ENCODE measurements at regions not wholly inside any gene's neighbourhood (a gene's known extent, or its start where the extent isn't known, plus 50 kb on each side); places are given as distances from the start of the nearest gene placed in this dataset.
"Not testable (repeated sequence)": the region's sequence is repeated elsewhere in the genome, so short reads cannot be mapped to it uniquely, and the experiment has no call there.

- DNase-seq (ENCODE audit: low spot score), result no peak
Measured at GRCh38 chrX:65971151-65971550, 68.7 kb downstream of the VSIG4 start.

GRCh38 chrX:65967159-65967558, 72.7 kb downstream of the VSIG4 start:
- DNase-seq (ENCODE audit: low spot score), result not testable (repeated sequence)

GRCh38 chrX:65961714-65962113, 78.2 kb downstream of the VSIG4 start:
- DNase-seq (ENCODE audit: low spot score), result no peak

GRCh38 chrX:65948103-65948502, 91.8 kb downstream of the VSIG4 start:
- no peak for DNase-seq (ENCODE audit: low spot score)

DNA sequence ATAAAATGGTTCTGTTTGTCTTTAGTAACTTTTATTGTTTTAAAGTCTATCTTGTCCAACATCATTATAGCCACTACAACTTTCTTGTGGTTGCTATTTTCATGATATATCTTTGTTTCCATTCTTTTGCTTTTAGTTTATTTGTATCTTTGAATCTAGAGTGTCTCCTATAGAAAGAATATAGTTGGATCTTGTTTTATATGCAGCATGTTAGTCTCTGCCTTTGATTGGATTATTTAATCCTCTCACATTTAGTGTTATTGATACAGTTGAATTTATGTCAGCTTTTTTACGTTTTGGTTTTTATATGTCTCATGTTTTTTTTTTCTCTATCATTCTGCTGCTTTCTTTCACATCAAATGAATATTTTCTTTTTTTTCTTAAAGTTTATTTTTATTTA, 98.1 kb downstream of the VSIG4 start:
- DNase-seq (ENCODE audit: low spot score), result no peak

DNA sequence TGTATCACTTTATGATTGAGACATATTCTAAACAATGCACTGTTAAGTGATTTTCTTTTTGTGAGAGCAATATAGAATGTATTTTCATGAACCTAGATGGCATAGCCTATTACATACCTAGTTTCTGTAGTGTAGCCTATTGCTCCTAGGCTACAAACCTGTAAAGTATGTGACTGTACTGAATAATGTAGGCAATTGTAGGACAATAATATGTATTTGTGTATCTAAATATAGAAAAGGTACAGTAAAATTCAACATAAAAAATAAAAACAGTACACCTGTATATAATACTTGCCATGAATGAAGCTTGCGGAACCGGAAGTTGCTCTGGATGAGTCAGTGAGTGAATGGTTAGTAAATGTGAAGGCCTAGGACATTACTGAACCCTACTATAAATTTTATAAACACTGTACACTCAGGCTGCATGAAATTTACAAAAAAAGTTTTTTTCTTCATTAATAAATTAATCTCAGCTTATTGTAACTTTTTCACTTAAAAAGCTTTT, 106.7 kb downstream of the VSIG4 start:
- no peak for DNase-seq (ENCODE audit: low spot score)

DNA sequence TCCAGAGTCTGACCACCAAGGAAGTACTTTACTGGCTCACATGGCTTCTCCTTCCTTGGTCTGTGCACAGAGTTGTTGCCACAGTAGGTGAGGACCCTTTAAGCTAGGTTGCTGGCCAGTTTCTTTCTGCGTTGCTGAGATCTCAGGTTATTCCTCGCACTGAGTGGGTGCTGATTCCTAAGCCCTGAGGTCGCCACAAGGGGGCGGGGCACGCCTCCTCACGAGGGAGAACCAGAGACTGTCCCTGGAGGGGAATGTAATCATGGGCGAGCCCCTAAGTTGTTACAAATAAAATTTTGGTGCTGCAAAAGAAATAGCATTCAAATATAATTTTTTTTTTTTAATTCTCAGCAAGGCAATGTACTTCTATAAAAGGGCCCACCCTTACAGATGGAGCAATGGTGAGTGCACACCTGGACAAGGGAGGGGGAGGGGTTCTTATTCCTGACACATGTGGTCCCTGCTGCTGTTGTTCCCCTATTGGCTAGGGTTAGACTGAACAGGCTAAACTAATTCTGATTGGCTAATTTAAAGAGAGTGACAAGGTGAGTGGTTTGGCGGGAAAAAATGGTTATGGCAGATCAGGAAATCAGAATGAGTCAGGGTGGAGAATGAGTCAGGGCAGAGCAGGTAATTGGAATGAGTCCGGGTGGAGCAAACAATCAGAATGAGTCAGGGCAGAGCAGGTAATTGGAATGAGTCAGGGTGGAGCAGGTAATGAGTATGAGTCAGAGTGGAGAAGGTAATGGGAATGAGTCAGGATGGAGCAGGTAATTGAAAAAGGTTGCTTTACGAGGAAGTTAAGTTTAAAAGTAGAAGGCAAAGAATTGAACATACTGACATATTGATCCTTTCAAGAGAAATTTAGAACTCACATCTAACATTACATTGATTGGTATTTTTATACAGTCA, 107.5 kb downstream of the VSIG4 start:
- no peak for DNase-seq (ENCODE audit: low spot score)

GRCh38 chrX:65928522-65928921, 111.4 kb downstream of the VSIG4 start:
- DNase-seq (ENCODE audit: low spot score), result no peak

- DNase-seq (ENCODE audit: low spot score), result not testable (repeated sequence)
Measured at GRCh38 chrX:65927386-65927785, 112.5 kb downstream of the VSIG4 start.

DNA sequence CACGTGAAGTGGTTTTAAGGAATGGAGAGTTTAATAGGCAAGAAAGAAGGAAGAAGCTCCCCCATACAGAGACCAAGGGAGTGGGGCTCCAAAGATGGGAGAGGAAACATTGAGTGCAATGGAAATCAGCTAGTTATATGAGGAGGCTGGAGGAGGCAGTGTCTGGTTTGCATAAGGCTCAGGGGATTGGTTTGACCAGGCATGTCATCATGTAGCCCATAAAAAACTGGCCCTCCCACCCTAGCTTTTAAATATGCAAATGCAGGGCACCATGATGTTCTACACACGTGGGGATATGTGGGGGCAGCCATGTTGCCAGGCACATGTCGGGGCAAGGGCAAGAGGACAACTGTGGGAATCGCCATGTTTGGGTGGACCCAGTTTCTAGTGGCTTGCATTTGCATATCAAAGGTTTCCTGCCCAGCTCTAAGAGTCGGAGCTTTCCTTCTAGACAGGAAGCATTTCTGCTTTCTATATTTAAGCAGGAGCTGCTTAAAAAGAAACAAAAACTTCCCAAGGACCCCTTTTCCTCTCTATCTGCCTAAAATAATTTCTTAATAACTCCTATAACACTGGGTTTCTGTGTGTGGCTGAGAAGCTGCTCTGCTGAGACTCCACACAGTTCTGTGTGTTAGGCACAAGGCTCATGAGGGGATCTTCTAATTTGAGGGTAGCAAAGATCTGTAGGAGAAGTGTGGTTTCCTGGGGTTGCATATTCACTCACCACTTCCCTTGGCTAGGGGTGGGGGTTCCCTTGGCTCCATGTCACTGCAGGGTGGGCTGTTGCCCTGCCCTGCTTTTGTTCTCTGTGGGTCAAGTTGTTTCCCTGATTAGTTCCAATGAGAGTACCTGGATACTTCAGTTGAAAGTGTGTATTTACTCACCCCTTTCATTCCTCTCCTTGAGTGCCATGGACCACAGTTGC, 113.5 kb downstream of the VSIG4 start:
- DNase-seq (ENCODE audit: low spot score), result no peak

DNA sequence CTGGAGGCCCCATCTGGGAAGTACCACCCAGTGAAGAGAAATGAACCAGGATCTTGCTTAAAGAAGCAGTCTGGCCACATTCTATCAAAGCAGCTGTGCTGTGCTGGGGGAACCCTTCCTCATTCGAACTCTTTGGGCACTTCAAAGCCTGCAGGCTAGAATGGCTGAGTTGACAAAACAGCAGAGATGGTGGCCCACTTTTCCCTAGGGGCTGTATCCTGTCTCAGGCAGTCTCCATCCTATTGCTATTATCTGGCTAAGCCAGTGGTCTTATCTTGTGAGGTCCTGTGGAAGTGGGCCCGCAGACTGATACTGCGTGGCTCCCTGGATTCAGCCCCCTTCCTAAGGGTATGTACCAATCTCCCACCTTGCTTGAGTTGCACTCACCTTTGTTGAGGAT, 114.3 kb downstream of the VSIG4 start:
- DNase-seq (ENCODE audit: low spot score), result no peak

GRCh38 chrX:65925005-65925404, 114.9 kb downstream of the VSIG4 start:
- DNase-seq (ENCODE audit: low spot score), result no peak

GRCh38 chrX:65921363-65921762, 118.5 kb downstream of the VSIG4 start:
- DNase-seq (ENCODE audit: low spot score), result no peak

DNA sequence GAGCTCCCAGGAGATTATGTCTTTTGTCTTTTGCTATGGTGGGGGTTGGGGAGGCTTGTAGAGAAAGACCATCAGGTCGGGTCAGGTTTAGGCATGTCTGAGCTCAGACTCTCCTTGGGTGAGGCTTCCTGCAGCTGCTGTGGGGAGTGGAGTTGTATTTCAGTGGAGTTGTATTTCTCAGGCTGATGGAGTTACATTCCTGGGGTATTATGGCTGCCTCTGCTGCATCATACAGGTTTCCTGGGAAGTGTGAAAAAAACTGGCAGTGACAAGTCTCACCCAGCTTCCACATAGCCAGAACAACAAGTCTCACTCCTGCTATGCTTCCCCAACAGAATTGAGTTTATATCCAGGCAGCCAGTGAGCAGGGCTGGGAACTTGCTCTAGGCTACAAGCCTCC, 119.3 kb downstream of the VSIG4 start:
- DNase-seq (ENCODE audit: low spot score), result no peak

GRCh38 chrX:65910899-65911298, 129.0 kb downstream of the VSIG4 start:
- no peak for DNase-seq (ENCODE audit: low spot score)

DNA sequence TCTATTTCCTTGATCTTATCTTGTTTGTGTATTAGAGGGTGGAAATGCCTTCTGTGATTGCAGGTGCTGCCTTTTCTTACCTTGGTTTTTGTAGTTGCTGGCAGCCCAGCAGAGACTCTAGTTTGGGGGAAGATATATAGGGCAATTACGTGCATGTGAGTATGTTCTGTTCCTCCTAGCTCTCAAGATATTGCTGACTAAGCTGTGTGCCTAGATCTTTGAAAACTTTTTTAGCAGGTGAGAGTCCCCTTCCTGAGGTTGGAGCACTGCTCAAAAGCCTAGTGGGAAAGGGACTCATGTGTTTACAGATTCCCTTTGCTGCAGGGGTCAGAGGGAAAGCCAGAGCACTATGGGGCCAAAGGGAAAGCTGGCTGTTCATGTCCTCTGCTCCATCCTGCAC, 136.1 kb downstream of the VSIG4 start:
- no peak for DNase-seq (ENCODE audit: low spot score)

DNA sequence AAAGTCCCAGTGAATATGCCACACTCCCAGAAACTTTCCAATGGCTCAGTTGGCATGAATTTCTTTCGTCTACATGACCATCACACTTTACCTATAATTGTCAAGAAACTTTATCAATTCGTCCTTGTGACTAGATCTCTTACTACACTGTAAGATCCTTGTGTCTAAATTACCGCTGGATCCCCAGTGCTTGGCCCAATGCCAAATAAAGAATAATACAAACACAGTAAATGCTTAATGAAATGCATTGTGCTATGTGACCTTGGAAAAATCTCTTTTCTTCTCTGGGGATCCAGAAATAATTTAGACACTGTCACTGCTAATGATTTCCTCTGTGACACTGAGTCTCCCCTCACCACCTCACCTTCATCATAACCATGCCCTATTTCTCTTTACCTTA, 137.9 kb downstream of the VSIG4 start:
- no peak for DNase-seq (ENCODE audit: low spot score)

DNA sequence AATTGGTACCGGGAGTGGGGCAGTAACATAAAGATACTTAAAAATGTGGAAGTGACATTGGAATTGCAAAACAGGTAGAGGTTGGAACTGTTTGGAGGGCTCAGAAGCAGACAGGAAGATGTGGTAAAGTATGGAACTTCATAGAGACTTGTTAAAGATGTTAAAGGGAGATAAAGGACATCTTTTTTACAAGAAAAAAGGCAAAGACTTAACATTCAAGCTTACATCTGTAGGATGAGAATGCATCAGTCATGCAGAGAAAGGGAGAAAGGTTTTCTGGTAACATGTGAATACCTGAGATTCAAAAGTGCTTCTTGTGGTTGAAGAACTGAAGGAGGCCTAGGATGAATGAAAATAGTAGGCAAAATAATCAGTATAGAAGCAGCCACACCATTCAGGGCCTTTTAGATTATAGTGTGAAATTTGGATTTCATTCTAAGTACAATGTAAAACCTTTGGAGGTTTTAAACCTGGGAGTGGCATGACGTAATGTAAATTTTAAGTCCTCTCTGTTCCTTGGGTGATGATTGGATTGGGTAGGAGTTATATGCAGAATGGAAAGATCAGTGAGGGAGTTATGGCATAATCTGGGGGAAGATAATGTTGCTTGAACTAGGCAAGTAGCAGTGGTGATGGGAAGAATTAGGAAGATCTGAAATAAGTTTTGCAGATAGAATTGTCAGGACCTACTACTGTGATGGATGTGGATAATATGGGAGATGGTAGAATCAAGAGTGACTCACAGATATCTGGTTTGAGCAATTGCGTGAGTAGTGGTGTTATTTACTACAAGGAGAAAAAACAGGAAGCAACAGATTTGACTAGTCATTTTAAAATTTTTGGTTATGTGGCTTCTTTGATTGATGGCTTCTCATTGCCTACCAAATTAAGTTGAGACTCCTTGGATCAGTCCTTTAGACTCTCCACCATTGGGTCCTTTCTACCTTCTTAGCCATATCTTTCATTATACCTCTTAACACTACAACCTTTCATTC, 138.7 kb downstream of the VSIG4 start:
- DNase-seq (ENCODE audit: low spot score), result no peak

GRCh38 chrX:65894133-65894532, 145.7 kb downstream of the VSIG4 start:
- no peak for DNase-seq (ENCODE audit: low spot score)

GRCh38 chrX:65891817-65892216, 148.1 kb downstream of the VSIG4 start:
- DNase-seq (ENCODE audit: low spot score), result not testable (repeated sequence)

- DNase-seq (ENCODE audit: low spot score), result not testable (repeated sequence)
Measured at GRCh38 chrX:65888150-65888549, 151.7 kb downstream of the VSIG4 start.

Measured in HuH-7 (cell line).